ENCODE measurements at regions not wholly inside any gene's neighbourhood (a gene's known extent, or its start where the extent isn't known, plus 50 kb on each side); places are given as distances from the start of the nearest gene placed in this dataset.
"Not testable (repeated sequence)": the region's sequence is repeated elsewhere in the genome, so short reads cannot be mapped to it uniquely, and the experiment has no call there.

GRCh38 chr21:28852706-28853105 is 140.0 kb downstream of the LTN1 start:
- H3K4me3 ChIP-seq (ENCODE audit: insufficient read depth, low read length, poor library complexity, severe bottlenecking), result no peak overlapping the region
- H3K4me2 ChIP-seq (ENCODE audit: low read depth, low read length, poor library complexity, severe bottlenecking), result no peak overlapping the region
- TF ChIP-seq CTCF (IDR thresholded peaks at IDR 0.05; ENCODE audit: insufficient read depth, low read length, poor library complexity, severe bottlenecking), result no peak
- no peak for TF ChIP-seq EZH2phosphoT487 (conservative IDR thresholded peaks at IDR 0.05; ENCODE audit: low read length)

GRCh38 chr21:28851645-28852044 is 141.0 kb downstream of the LTN1 start:
- H3F3A ChIP-seq (ENCODE audit: insufficient read depth), result no peaks in the 10 kb centered on the region
- H3K9me2 ChIP-seq (replicated peaks; ENCODE audit: insufficient read depth, low read length), result no peaks in the 10 kb centered on the region
- no peaks in the 10 kb centered on the region for H3K9me3 ChIP-seq (ENCODE audit: insufficient read depth, low read length)
- H4K20me1 ChIP-seq (ENCODE audit: low read depth, low read length), result no peaks in the 10 kb centered on the region
- H3K36me3 ChIP-seq (ENCODE audit: low read length), result no peaks in the 10 kb centered on the region
- H3K79me2 ChIP-seq (ENCODE audit: insufficient read depth, low read length), result no peaks in the 10 kb centered on the region
- no peak overlapping the region for H3K27ac ChIP-seq (ENCODE audit: low read depth, low read length)
- H3K27me3 ChIP-seq (ENCODE audit: low read length), result no peaks in the 10 kb centered on the region
- H3K9ac ChIP-seq (ENCODE audit: low read length), result no peak overlapping the region
- no peak overlapping the region for H2AFZ ChIP-seq (ENCODE audit: low read depth, low read length, severe bottlenecking)
- TF ChIP-seq CTCF (IDR thresholded peaks at IDR 0.05; ENCODE audit: insufficient read depth, low read length, poor library complexity, severe bottlenecking), result no peak
- H3K4me2 ChIP-seq (ENCODE audit: low read depth, low read length, poor library complexity, severe bottlenecking), result no peak overlapping the region
- no peak overlapping the region for H3K4me3 ChIP-seq (ENCODE audit: insufficient read depth, low read length, poor library complexity, severe bottlenecking)

More at GRCh38 chr21:28852706-28853105, 140.0 kb downstream of the LTN1 start:
- H3K36me3 ChIP-seq (ENCODE audit: low read length), result no peaks in the 10 kb centered on the region
- no peak overlapping the region for H2AFZ ChIP-seq (ENCODE audit: low read depth, low read length, severe bottlenecking)
- H4K20me1 ChIP-seq (ENCODE audit: low read depth, low read length), result no peaks in the 10 kb centered on the region
- no peaks in the 10 kb centered on the region for H3F3A ChIP-seq (ENCODE audit: insufficient read depth)
- no peaks in the 10 kb centered on the region for H3K9me2 ChIP-seq (replicated peaks; ENCODE audit: insufficient read depth, low read length)
- H3K9me3 ChIP-seq (ENCODE audit: insufficient read depth, low read length), result no peaks in the 10 kb centered on the region
- H3K9ac ChIP-seq (ENCODE audit: low read length), result no peak overlapping the region
- H3K27ac ChIP-seq (ENCODE audit: low read depth, low read length), result no peak overlapping the region
- H3K27me3 ChIP-seq (ENCODE audit: low read length), result no peaks in the 10 kb centered on the region
- H3K79me2 ChIP-seq (ENCODE audit: insufficient read depth, low read length), result no peaks in the 10 kb centered on the region

- H4K20me1 ChIP-seq (ENCODE audit: low read depth, low read length), result not testable (repeated sequence)
Measured at GRCh38 chr21:28839237-28839636, 153.4 kb downstream of the LTN1 start.

GRCh38 chr21:28837426-28837825 is 155.3 kb downstream of the LTN1 start:
- H3K9ac ChIP-seq (ENCODE audit: low read length); H4K20me1 ChIP-seq (ENCODE audit: low read depth, low read length); H3K27ac ChIP-seq (ENCODE audit: low read depth, low read length); H3K36me3 ChIP-seq (ENCODE audit: low read length); H3F3A ChIP-seq (ENCODE audit: insufficient read depth); H3K79me2 ChIP-seq (ENCODE audit: insufficient read depth, low read length); H3K4me3 ChIP-seq (ENCODE audit: insufficient read depth, low read length, poor library complexity, severe bottlenecking); H3K27me3 ChIP-seq (ENCODE audit: low read length); H2AFZ ChIP-seq (ENCODE audit: low read depth, low read length, severe bottlenecking); H3K9me3 ChIP-seq (ENCODE audit: insufficient read depth, low read length); H3K9me2 ChIP-seq (replicated peaks; ENCODE audit: insufficient read depth, low read length); H3K4me2 ChIP-seq (ENCODE audit: low read depth, low read length, poor library complexity, severe bottlenecking): not testable (repeated sequence)

More at GRCh38 chr21:28839237-28839636, 153.4 kb downstream of the LTN1 start:
- H2AFZ ChIP-seq (ENCODE audit: low read depth, low read length, severe bottlenecking); H3K36me3 ChIP-seq (ENCODE audit: low read length); H3K27me3 ChIP-seq (ENCODE audit: low read length); H3K79me2 ChIP-seq (ENCODE audit: insufficient read depth, low read length); H3K4me3 ChIP-seq (ENCODE audit: insufficient read depth, low read length, poor library complexity, severe bottlenecking); H3K27ac ChIP-seq (ENCODE audit: low read depth, low read length); H3K9me3 ChIP-seq (ENCODE audit: insufficient read depth, low read length); H3F3A ChIP-seq (ENCODE audit: insufficient read depth); H3K9ac ChIP-seq (ENCODE audit: low read length); H3K9me2 ChIP-seq (replicated peaks; ENCODE audit: insufficient read depth, low read length); H3K4me2 ChIP-seq (ENCODE audit: low read depth, low read length, poor library complexity, severe bottlenecking): not testable (repeated sequence)

- H2AFZ ChIP-seq (ENCODE audit: low read depth, low read length, severe bottlenecking); H3K27ac ChIP-seq (ENCODE audit: low read depth, low read length); H3K9ac ChIP-seq (ENCODE audit: low read length); H4K20me1 ChIP-seq (ENCODE audit: low read depth, low read length); H3K9me2 ChIP-seq (replicated peaks; ENCODE audit: insufficient read depth, low read length); H3K79me2 ChIP-seq (ENCODE audit: insufficient read depth, low read length); H3K36me3 ChIP-seq (ENCODE audit: low read length); H3K27me3 ChIP-seq (ENCODE audit: low read length); H3F3A ChIP-seq (ENCODE audit: insufficient read depth); H3K4me2 ChIP-seq (ENCODE audit: low read depth, low read length, poor library complexity, severe bottlenecking); H3K4me3 ChIP-seq (ENCODE audit: insufficient read depth, low read length, poor library complexity, severe bottlenecking); H3K9me3 ChIP-seq (ENCODE audit: insufficient read depth, low read length): not testable (repeated sequence)
Measured at GRCh38 chr21:28836588-28836987, 156.1 kb downstream of the LTN1 start.
